Omental fat pad (tissue), 3 donors: ENCODE measurements at regions not wholly inside any gene's neighbourhood (a gene's known extent, or its start where the extent isn't known, plus 50 kb on each side); places are given as distances from the start of the nearest gene placed in this dataset.

Source experiments
- ATAC-seq: fragments of 150-250 bp; one replicate; pipeline ENCODE4 v1.9.1; 2016; ENCODE audit warnings: mild to moderate bottlenecking, moderate library complexity; ENCODE audit not compliant: low FRiP score
- DNase-seq: peaks from one replicate; pipeline ENCODE4 v3.0.0-alpha.2; 2019; ENCODE audit warnings: low spot score
- CTCF ChIP-seq, 3 donors: fragments of 450-650 bp; IDR thresholded peaks; one replicate each; pipeline ENCODE4 v1.5.1; 2016 to 2017; ENCODE audit warnings: antibody characterized with exemption in 3 of 3, mild to moderate bottlenecking in 3 of 3, moderate library complexity in 2 of 3

GRCh38 chr17:77001487-77001886, 133.3 kb downstream of the MGAT5B start:
- DNase-seq, result no peak
- TF ChIP-seq CTCF (IDR thresholded peaks at IDR 0.05), result no peak

GRCh38 chr17:77002103-77003045, 134.2 kb downstream of the MGAT5B start:
- no peak for ATAC-seq
- TF ChIP-seq CTCF (IDR thresholded peaks at IDR 0.05), result no peak
- no peak for DNase-seq

More at GRCh38 chr17:77001487-77001886, 133.3 kb downstream of the MGAT5B start:
- no peak for ATAC-seq

GRCh38 chr17:77003699-77004098, 135.5 kb downstream of the MGAT5B start:
- DNase-seq (no peak), ATAC-seq (no peak)
- TF ChIP-seq CTCF (IDR thresholded peaks at IDR 0.05), result no peak

- DNase-seq, result no peak
- no peak for TF ChIP-seq CTCF (IDR thresholded peaks at IDR 0.05)
- ATAC-seq, result no peak
Observed at GRCh38 chr17:77006971-77007649, 133.7 kb upstream of the SEC14L1 start.

- ATAC-seq, result no peak
- no peak for TF ChIP-seq CTCF (IDR thresholded peaks at IDR 0.05)
- no peak for DNase-seq
Observed at GRCh38 chr17:77009877-77010276, 130.9 kb upstream of the SEC14L1 start.

- DNase-seq (no peak), ATAC-seq (no peak)
- no peak for TF ChIP-seq CTCF (IDR thresholded peaks at IDR 0.05)
Observed at GRCh38 chr17:77010667-77011066, 130.1 kb upstream of the SEC14L1 start.
